H9 (cell line): ENCODE measurements at regions not wholly inside any gene's neighbourhood (a gene's known extent, or its start where the extent isn't known, plus 50 kb on each side); places are given as distances from the start of the nearest gene placed in this dataset.

Experiments
- DNase-seq: peaks from one replicate; pipeline ENCODE4 v3.0.0-alpha.2; 2017
- H2AFZ ChIP-seq: one replicate; pipeline ENCODE4 v1.6.1; 2013; ENCODE audit warnings: mild to moderate bottlenecking, low read length, control low read depth, moderate library complexity
- H2AK5ac ChIP-seq: 2 replicates; pipeline ENCODE4 v1.6.1; 2013; ENCODE audit warnings: low read length, control low read depth, mixed read lengths; ENCODE audit not compliant: insufficient read length
- H2BK120ac ChIP-seq: one replicate; pipeline ENCODE4 v1.6.1; 2013; ENCODE audit warnings: low read depth, mild to moderate bottlenecking, low read length, control low read depth, inconsistent platforms; ENCODE audit not compliant: poor library complexity, severe bottlenecking
- H2BK12ac ChIP-seq: 2 replicates; pipeline ENCODE4 v1.6.1; 2013; ENCODE audit warnings: low read length, control low read depth, mixed read lengths, low read depth; ENCODE audit not compliant: insufficient read length
- H2BK15ac ChIP-seq: 2 replicates; pipeline ENCODE4 v1.6.1; 2013; ENCODE audit warnings: low read depth, low read length, control low read depth
- H2BK20ac ChIP-seq: one replicate; pipeline ENCODE4 v1.6.1; 2013; ENCODE audit warnings: low read depth, mild to moderate bottlenecking, low read length, control low read depth, inconsistent platforms; ENCODE audit not compliant: poor library complexity, severe bottlenecking
- H2BK5ac ChIP-seq: 2 replicates; pipeline ENCODE4 v1.6.1; 2013; ENCODE audit warnings: low read length, control low read depth, mixed read lengths; ENCODE audit not compliant: insufficient read length
- H3K14ac ChIP-seq: 2 replicates; pipeline ENCODE4 v1.6.1; 2013; ENCODE audit warnings: low read length, control low read depth; ENCODE audit not compliant: insufficient read depth
- H3K18ac ChIP-seq: 2 replicates; pipeline ENCODE4 v1.6.1; 2013; ENCODE audit warnings: low read depth, mild to moderate bottlenecking, mixed read lengths, low read length, control low read depth; ENCODE audit not compliant: insufficient read length
- H3K23ac ChIP-seq: 2 replicates; pipeline ENCODE4 v1.6.1; 2013; ENCODE audit warnings: low read length, control low read depth, mixed read lengths, low read depth; ENCODE audit not compliant: insufficient read length
- H3K23me2 ChIP-seq: 2 replicates; pipeline ENCODE4 v1.6.1; 2013; ENCODE audit warnings: low read depth, mild to moderate bottlenecking, mixed read lengths, low read length, control low read depth; ENCODE audit not compliant: insufficient read length, poor library complexity, severe bottlenecking
- H3K27ac ChIP-seq: 2 replicates; pipeline ENCODE4 v1.5.1; 2013; ENCODE audit warnings: low read length, control low read depth, mixed read lengths, low read depth; ENCODE audit not compliant: insufficient read length
- H3K27me3 ChIP-seq: 2 replicates; pipeline ENCODE4 v1.6.1; 2013; ENCODE audit warnings: low read length, control low read depth, inconsistent platforms; ENCODE audit not compliant: insufficient read depth
- H3K4ac ChIP-seq: 2 replicates; pipeline ENCODE4 v1.6.1; 2013; ENCODE audit warnings: low read depth, mild to moderate bottlenecking, control low read depth, inconsistent platforms, low read length, moderate library complexity
- H3K4me1 ChIP-seq: 2 replicates; pipeline ENCODE4 v1.6.1; 2013; ENCODE audit warnings: low read length, control low read depth, inconsistent platforms; ENCODE audit not compliant: insufficient read depth
- H3K4me2 ChIP-seq: 2 replicates; pipeline ENCODE4 v1.6.1; 2013; ENCODE audit warnings: low read length, control low read depth, mixed read lengths; ENCODE audit not compliant: insufficient read length, insufficient read depth
- H3K56ac ChIP-seq: 2 replicates; pipeline ENCODE4 v1.6.1; 2013; ENCODE audit warnings: low read depth, mild to moderate bottlenecking, mixed read lengths, low read length, control low read depth; ENCODE audit not compliant: insufficient read length
- H3K79me1 ChIP-seq: 2 replicates; pipeline ENCODE4 v1.6.1; 2013; ENCODE audit warnings: low read depth, mild to moderate bottlenecking, moderate library complexity, low read length, control low read depth, inconsistent platforms; ENCODE audit not compliant: insufficient read depth, poor library complexity, severe bottlenecking
- H3K79me2 ChIP-seq: 2 replicates; pipeline ENCODE4 v1.6.1; 2013; ENCODE audit warnings: low read length, control low read depth, inconsistent platforms; ENCODE audit not compliant: insufficient read depth
- H3K9ac ChIP-seq: 2 replicates; pipeline ENCODE4 v1.6.1; 2013; ENCODE audit warnings: low read length, control low read depth, mixed read lengths; ENCODE audit not compliant: insufficient read length; ENCODE audit errors: extremely low read depth
- H3K9me3 ChIP-seq: one replicate; pipeline ENCODE4 v1.6.1; 2013; ENCODE audit warnings: low read depth, low read length, inconsistent platforms; ENCODE audit not compliant: control insufficient read depth
- H3T11ph ChIP-seq: one replicate; pipeline ENCODE4 v1.6.1; 2013; ENCODE audit warnings: mild to moderate bottlenecking, low read length, control low read depth, inconsistent platforms
- H4K20me1 ChIP-seq: one replicate; pipeline ENCODE4 v1.6.1; 2013; ENCODE audit not compliant: control insufficient read depth, insufficient read length, insufficient read depth
- H4K5ac ChIP-seq: 2 replicates; pipeline ENCODE4 v1.6.1; 2013; ENCODE audit warnings: low read depth, mild to moderate bottlenecking, mixed read lengths, low read length, control low read depth; ENCODE audit not compliant: insufficient read length
- H4K8ac ChIP-seq: replicated peaks from 2 replicates; pipeline ENCODE4 v1.6.1; 2013; ENCODE audit warnings: low read length, control low read depth, mixed read lengths, low read depth; ENCODE audit not compliant: insufficient read length
- H4K91ac ChIP-seq: 2 replicates; pipeline ENCODE4 v1.6.1; 2013; ENCODE audit warnings: low read depth, mild to moderate bottlenecking, moderate library complexity, mixed read lengths, low read length, control low read depth; ENCODE audit not compliant: insufficient read length
- H3K27ac Mint-ChIP-seq, 3 experiments: 2 replicates in 2 of 3; 3 replicates in 1 of 3; pipeline ENCODE4 v1.8.0; 2020 to 2021; ENCODE audit warnings: mixed read lengths in 3 of 3, mild to moderate bottlenecking in 1 of 3, moderate library complexity in 1 of 3
- H3K27me3 Mint-ChIP-seq: 2 replicates; pipeline ENCODE4 v1.8.0; 2021; ENCODE audit warnings: low read depth, mild to moderate bottlenecking, moderate library complexity, mixed read lengths
- H3K36me3 Mint-ChIP-seq, 3 experiments: 2 replicates in 2 of 3; 3 replicates in 1 of 3; pipeline ENCODE4 v1.8.0; 2020 to 2021; ENCODE audit warnings: low read depth in 3 of 3, mixed read lengths in 3 of 3; ENCODE audit not compliant: insufficient read depth in 1 of 3
- H3K4me1 Mint-ChIP-seq, 2 experiments: 2 replicates each; pipeline ENCODE4 v1.8.0; 2020; ENCODE audit warnings: mixed read lengths in 2 of 2
- H3K4me3 Mint-ChIP-seq, 2 experiments: 2 replicates in 1 of 2; 3 replicates in 1 of 2; pipeline ENCODE4 v1.8.0; 2020 to 2021; ENCODE audit warnings: mild to moderate bottlenecking in 2 of 2, mixed read lengths in 2 of 2, moderate library complexity in 1 of 2
- H3K9me3 Mint-ChIP-seq, 2 experiments: 2 replicates in 1 of 2; 3 replicates in 1 of 2; pipeline ENCODE4 v1.8.0; 2020; ENCODE audit warnings: mild to moderate bottlenecking in 2 of 2, mixed read lengths in 2 of 2, moderate library complexity in 1 of 2
- CTCF ChIP-seq: fragments of 200-600 bp; sonication (generic); conservative IDR thresholded peaks from 3 replicates; pipeline ENCODE4 v1.8.0; 2021; ENCODE audit warnings: antibody characterized with exemption, mild to moderate bottlenecking
- WGBS: extraction: QIAGEN DNeasy Blood & Tissue Kit; methylation state at CpG from one replicate; pipeline ENCODE4 v1.1.7; 2013; ENCODE audit warnings: missing lambda C conversion rate, low lambda C conversion rate, mixed read lengths; ENCODE audit not compliant: insufficient read length; ENCODE audit errors: extremely low coverage; 5-methylcytosine and 5-hydroxymethylcytosine counted together

- no peak overlapping the region for H2BK5ac ChIP-seq
- H3K9me3 ChIP-seq = no peaks in the 10 kb centered on the region
- H2AK5ac ChIP-seq = no peak overlapping the region
- peaks cover 3% of the 10 kb centered on the region for H4K20me1 ChIP-seq
- Mint-ChIP-seq H3K27ac (peak overlapping the region in 2 of 3 experiments; percentile 71 to 80; a peak in 4 of 7 replicates), H3K4me3 (no peak overlapping the region), H3K4me1 (peaks cover 50 to 59% of the 10 kb centered on the region in 2 experiments), H3K36me3 (peaks cover 0 to 5% (median 0%) of the 10 kb centered on the region in 3 experiments; a peak in 2 of 7 replicates), H3K27me3 (peaks cover 2% of the 10 kb centered on the region), H3K9me3 (no peaks in the 10 kb centered on the region; a peak in 1 of 5 replicates)
- H3K56ac ChIP-seq = no peak overlapping the region
- H3K27ac ChIP-seq = no peak overlapping the region
- no peak overlapping the region for H3K4ac ChIP-seq
- H3K23ac ChIP-seq = no peak overlapping the region
- H2BK12ac ChIP-seq = no peak overlapping the region
- H2AFZ ChIP-seq = no peak overlapping the region
- no peak overlapping the region for H3T11ph ChIP-seq
- H3K4me2 ChIP-seq = no peak overlapping the region
- no peaks in the 10 kb centered on the region for H3K27me3 ChIP-seq
- H3K9ac ChIP-seq = no peak overlapping the region
- no peak overlapping the region for H2BK20ac ChIP-seq
- TF ChIP-seq CTCF = no peak
- H3K79me2 ChIP-seq = no peaks in the 10 kb centered on the region
- H4K5ac ChIP-seq = no peak overlapping the region
- H4K91ac ChIP-seq = no peak overlapping the region
- DNase-seq = peak; percentile 79
- no peak overlapping the region for H3K18ac ChIP-seq
- H3K4me1 ChIP-seq = peaks cover 6% of the 10 kb centered on the region; the same call in 1 of the 2 replicates
- H2BK15ac ChIP-seq = no peak overlapping the region
- no peak overlapping the region for H3K14ac ChIP-seq
- no peak overlapping the region for H2BK120ac ChIP-seq
- H4K8ac ChIP-seq = no peak overlapping the region
- WGBS = no CpG with 5 or more reads among the region's 4 CpGs
- no peaks in the 10 kb centered on the region for H3K79me1 ChIP-seq
- H3K23me2 ChIP-seq = no peaks in the 10 kb centered on the region
Measured at GRCh38 chr12:5204271-5204670, 160.6 kb downstream of the KCNA5 start.
